ENCODE measurements at regions not wholly inside any gene's neighbourhood (a gene's known extent, or its start where the extent isn't known, plus 50 kb on each side); places are given as distances from the start of the nearest gene placed in this dataset.

DNA sequence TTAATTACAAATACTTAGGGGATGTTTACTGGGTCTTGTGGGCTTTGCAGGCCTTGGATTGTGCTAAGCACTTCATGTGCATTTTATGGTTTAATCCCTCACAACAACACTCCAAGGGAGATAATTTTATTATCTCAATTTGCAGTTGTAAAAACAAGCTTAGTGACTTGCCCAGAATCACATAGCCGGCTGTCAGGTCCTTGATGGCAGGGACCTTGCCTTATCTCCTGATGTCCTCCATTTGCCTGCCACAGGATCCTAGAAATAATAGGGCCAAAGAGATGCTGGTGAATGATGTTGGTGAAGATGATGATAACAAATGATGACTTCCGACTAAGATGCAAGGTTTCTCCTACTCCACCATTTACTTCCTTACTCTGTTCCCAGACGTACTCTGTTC lies 385.4 kb downstream of the TMEM135 start:
- DNase-seq (ENCODE audit: low read depth): no peak

DNA sequence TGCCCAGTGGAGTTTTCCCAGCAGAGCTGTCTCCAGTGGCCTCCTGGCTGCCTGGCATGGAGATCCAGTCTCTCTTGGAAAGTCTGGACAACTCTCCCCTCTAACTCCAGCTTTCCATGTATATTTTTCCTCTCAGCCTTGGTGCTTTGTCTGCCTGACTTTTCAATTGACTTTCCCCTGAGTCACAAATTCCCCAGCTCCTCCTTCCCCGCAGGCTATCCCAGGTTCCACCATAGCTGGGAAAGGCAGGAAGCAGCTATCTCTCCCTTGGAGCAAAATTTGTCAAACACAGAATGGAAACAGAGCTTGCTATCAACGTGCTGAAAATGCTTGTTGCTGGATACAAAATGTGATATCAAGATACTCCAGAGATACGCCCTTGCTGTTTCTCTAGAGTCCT lies 384.8 kb downstream of the TMEM135 start:
- DNase-seq (ENCODE audit: low read depth): peak; percentile 89

DNA sequence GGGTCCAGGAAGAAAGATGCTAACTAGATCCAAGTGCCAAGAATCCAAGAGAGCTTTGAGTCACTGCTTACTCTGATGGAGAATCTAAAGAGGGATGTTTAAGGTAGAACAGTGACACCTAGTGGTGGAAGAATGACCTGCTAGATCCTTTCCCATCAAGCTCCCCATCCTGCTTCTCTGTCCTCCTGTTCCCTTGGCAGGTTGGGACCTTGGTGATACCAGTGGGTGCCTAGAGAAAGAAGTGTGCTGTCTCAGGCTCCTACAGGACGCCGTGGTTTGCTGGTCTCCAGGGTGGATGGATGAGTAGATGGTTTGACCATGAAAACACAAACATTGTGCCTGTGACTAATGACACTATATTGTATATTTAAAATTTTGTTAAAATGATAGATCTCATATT lies 383.7 kb downstream of the TMEM135 start:
- DNase-seq (ENCODE audit: low read depth): peak; percentile 84

DNA sequence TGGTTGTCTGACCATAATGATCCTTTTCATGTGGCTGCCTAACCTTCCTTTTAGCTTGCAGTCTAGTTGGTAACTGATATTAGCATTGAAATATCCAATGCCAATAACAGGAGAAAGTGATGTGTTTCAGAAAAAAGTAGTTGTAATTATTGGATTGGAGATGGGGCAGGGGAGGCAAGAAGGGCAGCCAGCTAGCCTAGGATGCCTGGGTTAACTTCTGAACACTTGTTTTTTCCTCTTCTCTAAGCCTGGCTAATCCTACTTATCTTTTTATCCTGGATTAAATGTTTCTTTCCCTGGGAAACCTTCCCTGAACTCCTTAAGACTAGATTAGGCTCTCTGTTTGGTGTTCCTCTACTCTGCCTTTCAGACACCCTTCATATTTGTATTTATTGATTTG lies 380.2 kb downstream of the TMEM135 start:
- DNase-seq (ENCODE audit: low read depth): no peak

DNA sequence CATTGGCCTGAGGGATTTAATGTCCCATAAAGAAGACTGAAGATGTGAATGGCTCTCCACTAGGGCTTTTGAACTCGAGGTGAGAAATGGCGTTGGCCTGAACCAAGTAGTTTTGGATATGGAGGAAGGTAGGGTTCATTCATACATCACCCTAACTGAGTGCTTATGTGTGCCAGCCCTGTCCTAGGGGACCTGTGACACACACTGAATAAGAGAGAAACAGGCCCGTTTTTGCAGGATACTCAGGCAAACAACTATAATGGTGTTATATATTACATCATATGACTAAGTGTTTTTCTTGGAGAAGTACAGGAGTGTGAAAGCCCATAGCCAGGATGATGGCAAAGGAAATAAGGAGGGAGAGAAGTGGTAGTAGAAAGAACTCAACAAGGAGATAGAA lies 368.1 kb downstream of the TMEM135 start:
- no peak for DNase-seq (ENCODE audit: low read depth)

DNA sequence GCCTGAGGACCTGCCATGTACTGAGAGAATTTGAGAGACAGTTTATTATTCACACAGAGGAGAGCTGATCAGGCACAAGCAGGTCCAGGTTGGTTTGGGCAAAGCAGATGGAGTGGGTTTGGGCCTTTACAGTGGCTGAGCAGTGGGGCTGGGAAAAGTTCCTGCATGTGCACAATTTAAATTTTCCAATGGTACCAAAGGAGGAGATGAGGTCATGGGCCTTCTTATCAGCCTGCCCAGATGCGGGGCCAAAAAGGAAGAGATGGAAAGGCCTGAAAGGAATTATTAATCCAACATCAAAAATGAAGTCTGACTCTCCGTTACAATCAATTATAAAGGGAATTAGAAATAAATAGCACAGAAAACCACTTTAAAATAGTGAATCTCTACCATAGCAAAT lies 367.6 kb downstream of the TMEM135 start:
- no peak for DNase-seq (ENCODE audit: low read depth)

DNA sequence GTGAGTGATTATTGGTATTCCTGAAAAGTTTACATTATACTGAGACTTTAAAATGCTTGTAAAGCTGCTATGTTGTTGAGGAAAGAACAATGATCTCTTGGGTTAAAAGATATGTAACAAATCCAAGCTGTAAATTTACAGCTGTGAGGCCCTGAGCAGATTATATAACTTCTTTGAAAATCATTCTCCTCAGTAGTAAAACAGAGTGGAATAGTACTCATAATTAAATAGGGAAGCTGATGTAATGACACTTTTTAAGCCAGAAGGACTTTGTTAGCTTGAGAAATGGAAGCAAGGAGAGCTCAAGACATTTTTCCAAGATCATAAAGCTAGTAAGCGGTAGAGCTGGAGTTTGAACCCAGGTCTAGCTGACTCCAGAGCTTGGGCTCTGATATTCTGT lies 363.9 kb downstream of the TMEM135 start:
- no peak for DNase-seq (ENCODE audit: low read depth)

DNA sequence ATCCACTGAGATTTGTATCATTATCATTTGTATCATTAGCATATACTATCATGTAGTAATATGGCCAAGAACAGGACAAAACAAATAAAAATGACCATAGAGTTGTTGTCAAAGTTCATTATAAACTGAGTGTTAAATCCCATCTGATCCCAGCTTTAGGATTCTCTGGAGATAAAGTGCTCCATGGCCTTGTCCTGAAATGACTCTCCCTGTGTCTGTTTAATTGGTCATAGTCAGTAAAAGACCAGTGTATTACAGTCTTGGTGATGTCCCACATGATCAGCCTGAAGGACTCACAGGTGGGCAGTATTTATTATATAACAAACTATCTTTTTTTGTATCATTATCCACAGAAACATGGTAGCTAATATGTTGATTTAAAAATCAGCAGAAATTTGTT lies 361.6 kb downstream of the TMEM135 start:
- DNase-seq (ENCODE audit: low read depth): no peak

- no peak for DNase-seq (ENCODE audit: low read depth)
These were observed 361.2 kb downstream of the TMEM135 start for GRCh38 chr11:87398931-87399330.

DNA sequence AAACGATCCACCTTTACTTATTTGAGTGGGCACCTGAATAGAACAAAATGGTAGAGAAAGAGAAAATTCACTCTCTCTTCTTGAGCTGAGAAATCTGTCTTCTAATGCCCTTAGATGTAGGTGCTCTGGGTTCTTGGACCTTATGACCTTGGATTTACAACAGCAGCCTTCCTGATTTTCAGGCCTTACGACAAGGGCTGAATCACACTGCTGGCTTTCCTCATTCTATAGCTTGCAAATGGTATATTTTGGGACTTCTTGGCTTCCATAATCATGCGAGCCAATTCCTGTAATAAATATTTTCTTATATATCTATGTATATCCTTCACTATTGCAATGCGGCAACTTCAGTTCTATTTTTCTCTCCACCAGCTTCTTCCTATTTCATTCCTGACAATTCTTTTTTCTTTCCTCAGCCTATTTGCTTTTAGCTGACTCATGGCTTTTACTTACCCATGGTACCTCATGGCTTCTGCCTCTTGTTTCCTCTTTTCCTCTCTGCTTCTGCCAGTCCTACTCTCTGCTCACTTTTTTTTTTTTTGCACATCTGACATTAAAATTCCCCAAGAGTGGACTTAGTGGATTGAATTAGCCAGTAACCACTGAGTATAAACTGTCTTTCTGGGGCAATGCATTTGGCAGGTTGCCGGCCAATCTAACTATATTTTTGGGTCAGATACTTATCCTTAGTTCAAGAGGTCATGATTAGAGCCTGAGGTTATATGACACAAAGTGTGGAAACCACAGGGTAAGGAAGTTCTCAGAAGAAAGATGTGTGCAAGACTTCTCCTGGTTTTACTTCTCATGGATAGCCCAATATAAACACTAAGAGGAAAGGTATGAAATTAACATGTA lies 359.5 kb downstream of the TMEM135 start:
- DNase-seq (ENCODE audit: low read depth): no peak

DNA sequence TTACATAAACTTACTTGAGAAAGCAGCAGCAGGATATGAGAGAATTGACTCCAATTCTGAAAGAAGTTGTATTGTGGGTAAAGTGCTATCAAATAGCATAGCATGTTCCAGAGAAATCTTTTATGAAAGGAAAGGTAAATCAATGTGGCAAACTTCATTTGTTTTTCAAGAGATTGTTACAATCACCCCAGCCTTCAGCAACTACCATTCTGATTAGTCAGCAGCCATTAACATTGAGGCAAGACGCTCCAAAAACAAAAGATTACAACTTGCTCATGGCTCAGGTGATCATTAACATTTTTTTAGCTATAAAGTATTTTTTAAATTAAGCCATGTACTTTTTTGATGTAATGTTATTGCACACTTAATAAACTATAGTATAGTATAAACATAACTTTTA lies 357.2 kb downstream of the TMEM135 start:
- no peak for DNase-seq (ENCODE audit: low read depth)

- no peak for DNase-seq (ENCODE audit: low read depth)
These were observed 354.9 kb downstream of the TMEM135 start for GRCh38 chr11:87392665-87393064.

DNA sequence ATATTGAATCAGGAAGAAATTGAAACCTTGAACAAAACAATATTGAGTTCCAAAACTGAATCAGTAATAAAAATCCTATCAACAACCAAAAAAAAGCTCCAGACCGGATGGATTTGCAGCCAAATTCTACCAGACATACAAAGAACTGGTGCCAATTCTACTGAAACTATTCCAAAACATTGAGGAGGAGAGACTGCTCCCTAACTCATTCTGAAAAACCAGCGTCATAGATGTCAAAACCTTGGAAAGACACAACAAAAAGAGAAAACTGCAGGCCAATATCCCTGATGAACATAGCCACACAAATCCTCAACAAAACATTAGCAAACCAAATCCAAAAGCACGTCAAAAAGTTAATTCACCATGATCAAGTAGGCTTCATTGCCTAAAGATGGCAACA lies 353.8 kb downstream of the TMEM135 start:
- no peak for DNase-seq (ENCODE audit: low read depth)

DNA sequence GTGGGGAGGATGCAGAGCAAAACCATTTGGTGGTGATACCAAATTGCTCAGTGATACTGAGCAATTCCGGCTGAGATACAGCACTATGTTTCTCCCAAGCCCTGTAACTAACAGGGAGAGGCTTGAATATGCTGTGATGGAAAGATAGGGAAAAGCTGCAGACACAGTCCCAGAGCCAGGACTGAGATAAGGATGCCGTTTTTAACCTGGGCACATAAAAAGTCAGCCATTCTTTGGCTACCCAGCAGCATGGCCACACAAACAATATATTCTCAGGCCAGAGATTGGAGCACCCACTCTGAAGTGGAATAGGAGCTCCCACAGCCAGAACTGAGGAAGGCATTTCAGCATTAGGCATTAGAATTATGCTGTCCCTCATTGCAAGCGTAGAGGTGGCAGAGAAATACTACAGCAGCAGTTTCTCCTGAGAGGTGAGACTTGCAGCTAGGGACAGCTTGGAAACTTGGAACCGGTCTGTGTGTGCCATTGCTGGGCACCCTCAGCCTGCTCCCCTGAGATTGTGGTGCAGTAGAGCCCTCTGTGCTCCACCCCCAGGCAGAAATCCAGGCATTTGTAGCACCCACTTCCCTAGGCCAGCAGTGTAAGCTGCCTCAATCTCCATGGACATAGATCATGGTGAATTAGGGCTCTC lies 346.5 kb downstream of the TMEM135 start:
- DNase-seq (ENCODE audit: low read depth): no peak

DNA sequence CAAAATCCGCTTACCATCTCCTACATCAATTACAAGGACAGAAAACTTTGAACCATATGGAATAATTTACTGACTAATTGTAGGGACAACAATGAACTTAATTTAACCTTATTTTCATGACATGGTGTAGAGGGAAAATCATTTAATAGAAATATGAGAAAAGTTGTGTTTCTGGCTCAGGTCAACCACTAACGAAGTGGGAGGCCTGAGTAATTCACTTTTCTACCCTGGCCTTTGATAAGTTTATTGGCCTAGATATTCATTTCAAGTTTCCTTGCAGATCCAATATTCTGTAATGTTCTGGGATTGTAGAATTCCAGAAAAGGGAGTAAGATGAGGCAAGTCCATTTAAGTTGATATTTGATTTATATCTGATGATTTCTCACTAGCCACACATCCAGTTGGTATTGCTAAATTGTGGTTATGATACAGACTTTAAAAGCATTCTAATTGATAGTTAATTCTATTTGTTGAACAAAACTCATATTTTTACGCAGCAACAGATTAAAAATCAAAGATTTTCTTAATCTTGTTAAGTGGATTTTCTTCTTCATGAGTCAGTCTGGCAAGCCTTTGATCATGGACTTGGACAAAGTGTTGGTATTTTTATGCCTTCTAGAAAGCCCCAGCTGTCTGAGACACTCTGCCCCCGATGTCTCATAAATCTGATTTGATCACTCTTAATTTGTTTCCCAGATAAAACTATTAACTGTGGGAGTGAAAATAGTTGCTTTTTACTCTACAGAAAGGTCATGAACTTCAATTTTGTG lies 336.5 kb downstream of the TMEM135 start:
- no peak for DNase-seq (ENCODE audit: low read depth)

Measured in ELR (cell line).